Breast epithelium (tissue), 3 donors: ENCODE measurements at regions not wholly inside any gene's neighbourhood (a gene's known extent, or its start where the extent isn't known, plus 50 kb on each side); places are given as distances from the start of the nearest gene placed in this dataset.

Experiments used
- CTCF ChIP-seq, 3 donors: fragments of 450-650 bp; IDR thresholded peaks; one replicate each; pipeline ENCODE4 v1.5.1; 2016 to 2017; ENCODE audit warnings: antibody characterized with exemption in 3 of 3, mild to moderate bottlenecking in 3 of 3, moderate library complexity in 3 of 3
- POLR2A ChIP-seq: fragments of 450-650 bp; IDR thresholded peaks from one replicate; pipeline ENCODE4 v1.6.1; 2016; ENCODE audit warnings: antibody characterized with exemption, mild to moderate bottlenecking, moderate library complexity
- POLR2AphosphoS5 ChIP-seq, 3 donors: sonication (generic); formaldehyde crosslinking; IDR thresholded peaks; one replicate each; pipeline ENCODE4 v1.6.1; 2017; ENCODE audit warnings: antibody characterized with exemption in 3 of 3

- TF ChIP-seq CTCF (IDR thresholded peaks at IDR 0.05) (no peak), POLR2A (no peak), POLR2AphosphoS5 (IDR thresholded peaks at IDR 0.05) (no peak)
Measured at GRCh38 chr4:181189751-181190150, 1053.5 kb upstream of the TENM3 start.
